ENCODE measurements at regions not wholly inside any gene's neighbourhood (a gene's known extent, or its start where the extent isn't known, plus 50 kb on each side); places are given as distances from the start of the nearest gene placed in this dataset.

- H3K27me3 ChIP-seq (ENCODE audit: control insufficient read depth, insufficient read depth, low read length) = no peaks in the 10 kb centered on the region
- no peak for DNase-seq (ENCODE audit: low read depth)
- POLR2A ChIA-PET = no interaction called here
- CTCF ChIA-PET = no interaction called here
- H3K4me3 ChIP-seq (ENCODE audit: low read depth, low read length) = no peak overlapping the region
- no peaks in the 10 kb centered on the region for H3K36me3 ChIP-seq (ENCODE audit: control insufficient read depth, insufficient read depth, low read length)
- TF ChIP-seq CTCF (IDR thresholded peaks at IDR 0.05; ENCODE audit: insufficient read depth, low read depth, low read length) = no peak
These were observed 156.8 kb upstream of the SOX1 start for GRCh38 chr13:111909971-111910671.

- TF ChIP-seq CTCF (IDR thresholded peaks at IDR 0.05; ENCODE audit: insufficient read depth, low read depth, low read length) = no peak
- no peak overlapping the region for H3K4me3 ChIP-seq (ENCODE audit: low read depth, low read length)
- CTCF ChIA-PET = no interaction called here
- no peaks in the 10 kb centered on the region for H3K27me3 ChIP-seq (ENCODE audit: control insufficient read depth, insufficient read depth, low read length)
- POLR2A ChIA-PET = no interaction called here
- no peaks in the 10 kb centered on the region for H3K36me3 ChIP-seq (ENCODE audit: control insufficient read depth, insufficient read depth, low read length)
- DNase-seq (ENCODE audit: low read depth) = no peak
These were observed 155.7 kb upstream of the SOX1 start for GRCh38 chr13:111911121-111911720.

- Histone ChIP-seq H3K4me3 (ENCODE audit: low read depth, low read length) (no peak overlapping the region), H3K36me3 (ENCODE audit: control insufficient read depth, insufficient read depth, low read length) (no peaks in the 10 kb centered on the region), H3K27me3 (ENCODE audit: control insufficient read depth, insufficient read depth, low read length) (no peaks in the 10 kb centered on the region)
- TF ChIP-seq CTCF (IDR thresholded peaks at IDR 0.05; ENCODE audit: insufficient read depth, low read depth, low read length) = no peak
- ChIA-PET CTCF (no interaction called here), POLR2A (no interaction called here)
- DNase-seq (ENCODE audit: low read depth) = no peak
These were observed 155.0 kb upstream of the SOX1 start for GRCh38 chr13:111911754-111912452.

GRCh38 chr13:111912453-111912866 is 154.5 kb upstream of the SOX1 start:
- no peak for DNase-seq (ENCODE audit: low read depth)
- POLR2A ChIA-PET = no interaction called here
- Histone ChIP-seq H3K27me3 (ENCODE audit: control insufficient read depth, insufficient read depth, low read length) (no peaks in the 10 kb centered on the region), H3K4me3 (ENCODE audit: low read depth, low read length) (no peak overlapping the region), H3K36me3 (ENCODE audit: control insufficient read depth, insufficient read depth, low read length) (no peaks in the 10 kb centered on the region)
- CTCF ChIA-PET = no interaction called here
- TF ChIP-seq CTCF (IDR thresholded peaks at IDR 0.05; ENCODE audit: insufficient read depth, low read depth, low read length) = no peak

GRCh38 chr13:111912991-111913760 is 153.8 kb upstream of the SOX1 start:
- no peak for TF ChIP-seq CTCF (IDR thresholded peaks at IDR 0.05; ENCODE audit: insufficient read depth, low read depth, low read length)
- POLR2A ChIA-PET = no interaction called here
- no peaks in the 10 kb centered on the region for H3K36me3 ChIP-seq (ENCODE audit: control insufficient read depth, insufficient read depth, low read length)
- CTCF ChIA-PET = no interaction called here
- no peaks in the 10 kb centered on the region for H3K27me3 ChIP-seq (ENCODE audit: control insufficient read depth, insufficient read depth, low read length)
- H3K4me3 ChIP-seq (ENCODE audit: low read depth, low read length) = no peak overlapping the region
- DNase-seq (ENCODE audit: low read depth) = no peak

Measured in BJ (cell line).